Limb (tissue), 2 donors: ENCODE measurements at regions not wholly inside any gene's neighbourhood (a gene's known extent, or its start where the extent isn't known, plus 50 kb on each side); places are given as distances from the start of the nearest gene placed in this dataset.

Experiments used
- DNase-seq, 2 donors: peaks; one replicate each; pipeline ENCODE4 v3.0.0-alpha.2; 2016; ENCODE audit errors: extremely low spot score in 2 of 2

DNA sequence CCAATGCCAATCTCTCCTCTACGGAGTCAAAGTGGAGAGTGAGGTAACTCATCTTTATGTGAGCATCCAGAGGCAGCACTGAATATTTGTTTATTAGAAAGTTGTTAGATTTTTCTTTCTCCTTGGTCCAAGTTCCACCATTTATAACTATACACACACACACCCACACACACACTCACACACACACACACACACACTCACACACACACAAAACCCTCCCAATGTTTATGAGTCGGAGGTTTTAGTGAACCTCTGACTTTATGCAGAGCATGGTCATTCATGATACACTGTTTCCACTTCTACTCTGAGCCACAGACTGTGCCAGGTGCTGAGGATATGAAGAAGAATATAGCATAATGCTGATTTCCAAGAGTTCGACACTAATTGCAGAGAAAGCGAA, 132.9 kb upstream of the CCDC68 start:
- no peak for DNase-seq

DNA sequence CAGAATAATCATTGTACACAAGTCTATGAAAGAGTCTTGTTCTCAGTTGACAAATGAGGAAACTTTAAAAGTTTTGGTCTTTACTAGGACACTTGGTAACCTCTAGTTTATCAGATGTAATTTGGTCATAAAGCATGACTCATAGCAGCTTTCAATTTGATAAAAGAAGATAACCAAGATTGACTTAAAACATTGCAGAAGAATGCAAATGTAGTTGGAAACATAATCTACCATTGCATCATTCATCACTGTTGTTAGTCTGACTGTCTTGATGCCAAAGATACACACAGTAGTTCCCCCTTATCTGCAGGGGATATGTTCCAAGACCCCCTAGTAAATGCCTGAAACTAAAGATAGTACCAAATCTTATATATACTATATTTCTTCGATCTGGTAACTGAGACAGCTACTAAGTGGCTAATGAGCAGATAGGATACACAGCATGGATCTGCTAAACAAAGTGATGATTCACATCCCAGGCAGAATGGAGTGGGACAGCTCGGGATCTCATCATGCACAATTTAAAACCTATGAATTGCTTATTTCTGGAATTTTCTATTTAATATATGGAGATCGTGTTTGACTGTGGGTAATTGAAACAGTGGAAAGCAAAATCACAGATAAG, 131.4 kb upstream of the CCDC68 start:
- DNase-seq, result no peak

- DNase-seq, result no peak
These were observed 130.3 kb upstream of the CCDC68 start for GRCh38 chr18:55089610-55090009.

GRCh38 chr18:55088561-55088960, 129.3 kb upstream of the CCDC68 start:
- no peak for DNase-seq

GRCh38 chr18:55088000-55088401, 128.7 kb upstream of the CCDC68 start:
- DNase-seq, result no peak

DNA sequence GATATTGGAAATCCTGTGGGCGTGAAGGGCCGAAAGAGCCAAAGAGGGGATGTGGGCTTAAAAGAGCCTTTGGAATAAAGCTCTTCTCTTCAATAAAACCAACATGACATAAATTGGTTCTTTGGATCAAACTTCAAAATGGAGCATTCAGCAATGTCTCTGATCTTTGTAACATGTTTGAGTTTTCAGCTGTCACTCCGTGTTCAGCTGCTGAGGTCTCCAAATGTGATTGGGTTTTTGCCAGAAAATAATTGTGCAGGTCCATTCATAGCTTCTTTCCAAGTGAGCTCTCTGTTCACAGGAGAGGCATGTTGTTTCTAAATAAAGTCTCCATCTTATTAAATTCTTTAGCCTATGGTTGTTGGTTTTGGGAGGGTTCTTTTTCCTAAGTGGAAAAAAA, 127.6 kb upstream of the CCDC68 start:
- no peak for DNase-seq

DNA sequence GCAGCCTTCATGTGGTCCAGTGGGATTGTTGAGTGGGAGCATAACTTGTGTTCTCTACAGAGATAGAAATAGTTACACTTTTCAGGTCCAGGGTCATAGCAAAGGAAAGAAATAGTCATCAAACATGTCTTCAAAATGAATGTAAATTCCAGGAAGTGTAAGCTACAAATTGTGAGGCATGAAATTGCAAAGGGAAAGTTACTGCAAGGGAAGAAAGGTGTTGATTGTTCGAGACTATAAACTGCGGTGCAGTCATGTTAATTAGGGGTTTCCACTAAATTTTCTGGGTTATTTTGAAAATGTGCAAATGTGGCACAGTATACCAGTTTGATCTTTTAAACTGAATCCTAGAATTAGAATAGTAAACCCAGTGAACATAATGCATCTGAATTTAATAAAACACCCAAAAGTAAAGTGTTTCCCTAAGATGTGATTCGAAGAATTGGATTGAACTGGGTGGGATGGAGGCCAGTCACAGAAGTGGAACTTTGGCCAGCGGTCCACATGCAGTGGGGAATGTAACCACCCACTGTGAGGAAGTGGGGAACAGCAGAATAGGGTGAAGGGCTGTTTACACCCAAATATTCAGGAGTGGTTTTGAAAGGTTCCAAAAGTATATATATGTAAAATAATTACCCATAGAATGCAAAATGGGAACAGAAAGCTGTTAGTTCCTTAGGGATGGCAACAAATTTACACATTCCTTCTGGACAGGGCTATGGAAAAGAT, 126.5 kb upstream of the CCDC68 start:
- DNase-seq, result no peak

DNA sequence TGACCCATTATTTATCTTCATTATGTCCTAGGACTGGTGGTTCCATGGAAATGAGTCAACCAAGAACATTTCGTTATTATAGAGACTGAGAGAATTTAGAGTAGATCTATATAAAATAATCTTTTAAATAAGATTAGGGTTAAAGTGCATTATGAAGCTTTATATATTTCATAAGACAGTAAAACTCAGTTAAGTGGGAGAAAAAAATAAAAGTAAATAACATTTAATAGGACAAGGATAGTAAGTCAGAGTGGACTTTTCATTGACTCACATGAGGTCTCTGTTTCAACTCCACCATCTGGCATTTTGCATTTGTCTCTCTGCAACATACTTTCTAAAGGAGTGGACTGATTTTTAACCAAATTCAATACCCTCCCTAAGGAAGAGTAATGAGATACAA, 125.3 kb upstream of the CCDC68 start:
- no peak for DNase-seq

DNA sequence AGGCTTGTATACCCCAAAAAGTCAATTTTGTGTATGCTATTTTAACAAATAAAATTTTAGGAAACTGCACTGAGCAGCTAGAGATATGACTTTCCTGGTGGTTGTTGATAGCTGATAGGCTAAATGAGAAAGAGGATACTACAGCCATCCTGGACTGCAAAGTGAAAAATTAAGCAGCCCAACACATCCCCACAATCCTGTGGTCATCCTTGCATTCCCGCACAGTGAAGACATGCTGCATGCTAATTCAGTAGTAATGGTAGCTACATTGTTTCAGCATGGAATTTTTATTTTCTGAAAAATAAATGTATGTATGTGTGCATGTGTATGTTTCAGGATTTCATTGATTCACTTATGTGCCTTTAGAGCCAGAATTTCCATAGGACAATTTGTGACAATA, 124.2 kb upstream of the CCDC68 start:
- DNase-seq, result no peak

GRCh38 chr18:55079481-55080355, 120.5 kb upstream of the CCDC68 start:
- DNase-seq, result no peak

DNA sequence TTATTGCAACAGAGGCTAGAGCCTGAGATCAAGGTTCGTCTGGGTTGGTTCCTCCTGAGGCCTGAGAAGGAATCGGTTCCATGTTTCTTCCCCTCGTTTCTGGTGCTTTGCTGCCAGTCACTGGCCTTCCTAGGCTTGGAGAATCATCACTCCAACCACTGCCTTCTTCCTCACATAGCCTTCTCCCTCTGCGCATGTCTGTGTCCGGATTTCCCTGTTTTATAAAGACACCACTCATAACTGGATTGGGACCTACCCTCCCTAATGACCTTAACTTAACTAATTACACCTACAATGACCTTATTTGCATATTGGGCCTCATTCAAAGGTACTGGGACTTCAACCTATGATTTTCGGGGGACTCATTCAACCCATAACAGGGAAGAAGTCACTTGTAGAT, 119.8 kb upstream of the CCDC68 start:
- no peak for DNase-seq

DNA sequence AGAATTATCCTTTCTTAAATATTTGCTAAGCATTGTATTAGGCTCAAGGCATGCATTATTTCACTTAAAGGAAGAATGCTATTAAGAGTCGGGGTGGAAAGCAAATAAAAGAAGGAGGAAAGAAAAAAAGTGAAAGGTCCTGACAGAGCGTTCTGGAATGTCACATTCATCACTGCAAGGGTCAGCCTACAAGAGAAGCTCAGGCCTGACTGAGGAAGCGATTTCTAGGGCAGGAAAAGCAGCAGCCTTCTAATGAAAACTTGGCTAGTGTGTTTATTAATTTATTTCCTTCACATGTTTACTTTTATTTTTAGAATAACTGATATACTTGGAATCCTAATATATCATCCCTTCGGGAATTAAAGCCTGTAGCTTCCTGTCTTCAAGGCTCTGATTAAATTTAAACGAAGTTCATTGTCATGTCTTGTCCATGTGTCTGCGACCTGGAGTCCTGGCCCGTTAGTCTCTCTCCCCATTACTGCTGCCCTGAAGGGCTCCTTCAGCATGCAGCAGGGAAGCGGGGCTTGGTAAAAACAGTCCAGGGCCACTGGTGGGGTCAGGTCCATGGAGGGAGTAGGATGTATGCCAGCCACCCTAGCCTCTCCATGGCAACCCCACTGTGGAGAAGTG, 119.2 kb upstream of the CCDC68 start:
- no peak for DNase-seq

DNA sequence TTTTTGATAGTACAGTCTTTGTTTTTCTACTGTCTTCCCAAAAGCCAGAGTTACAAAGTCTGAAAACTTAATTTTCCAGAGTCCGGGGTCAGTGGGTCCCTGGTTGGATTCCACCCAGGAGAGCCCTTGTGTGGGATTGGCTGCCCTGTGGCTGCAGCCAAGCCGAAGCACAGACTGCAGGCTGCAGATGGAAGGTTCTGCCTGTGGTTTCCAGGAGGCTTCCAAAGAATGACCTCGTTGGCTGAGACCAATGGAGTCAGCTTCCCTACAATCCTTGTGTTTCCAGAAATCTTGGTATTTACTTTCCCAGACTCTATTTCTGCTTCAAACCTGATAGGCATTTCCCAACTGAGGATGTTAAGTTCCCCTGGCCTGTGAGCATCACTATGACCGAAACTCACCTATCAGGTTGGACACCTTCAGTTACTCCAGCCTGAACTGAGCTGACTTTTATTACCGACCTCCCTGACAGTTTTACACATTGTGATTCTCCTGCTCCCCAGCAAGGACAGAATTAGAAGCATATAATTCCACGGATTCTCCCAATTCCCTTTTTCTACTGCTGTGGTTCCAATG, 117.5 kb upstream of the CCDC68 start:
- DNase-seq, result no peak

DNA sequence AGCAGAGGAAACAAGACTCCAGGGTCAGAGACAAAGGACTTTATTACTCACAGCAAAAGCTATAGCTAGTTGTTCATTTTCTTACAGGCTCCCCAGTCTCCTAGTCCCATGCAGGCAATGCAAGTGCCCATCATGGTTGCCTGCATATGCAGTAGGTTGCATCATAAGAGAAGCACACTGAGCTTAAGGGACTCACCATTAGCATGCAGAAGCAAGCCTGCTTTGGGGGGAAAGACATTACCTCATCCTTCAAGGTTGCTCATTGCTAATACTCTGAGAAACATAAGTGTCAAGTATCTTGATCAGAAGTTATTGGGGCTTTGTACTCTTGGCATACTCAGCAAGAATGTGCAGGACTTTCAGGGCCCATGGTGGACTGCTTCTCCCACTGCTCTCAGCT, 114.6 kb upstream of the CCDC68 start:
- no peak for DNase-seq

DNA sequence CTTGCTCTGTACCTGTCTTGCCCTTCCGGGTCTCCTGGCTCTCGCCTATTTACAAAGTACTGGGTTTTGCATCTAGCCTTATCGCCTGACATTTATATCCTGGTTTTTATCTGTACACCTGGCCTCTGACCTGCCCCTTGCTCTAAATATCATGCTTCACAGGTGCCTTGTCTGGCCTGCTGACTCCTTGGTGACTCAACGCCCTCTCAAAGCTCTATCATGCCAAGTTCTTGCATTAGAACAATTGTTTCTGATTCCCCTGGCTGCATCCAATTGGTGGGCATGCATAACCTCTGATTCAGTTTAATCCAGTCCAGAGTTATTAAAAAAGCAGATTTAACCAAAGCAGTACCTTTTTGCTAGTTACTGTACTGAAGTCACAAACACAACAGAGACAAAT, 113.9 kb upstream of the CCDC68 start:
- DNase-seq, result no peak

GRCh38 chr18:55072698-55073097, 113.4 kb upstream of the CCDC68 start:
- DNase-seq, result no peak

GRCh38 chr18:55072181-55072580, 112.9 kb upstream of the CCDC68 start:
- no peak for DNase-seq

DNA sequence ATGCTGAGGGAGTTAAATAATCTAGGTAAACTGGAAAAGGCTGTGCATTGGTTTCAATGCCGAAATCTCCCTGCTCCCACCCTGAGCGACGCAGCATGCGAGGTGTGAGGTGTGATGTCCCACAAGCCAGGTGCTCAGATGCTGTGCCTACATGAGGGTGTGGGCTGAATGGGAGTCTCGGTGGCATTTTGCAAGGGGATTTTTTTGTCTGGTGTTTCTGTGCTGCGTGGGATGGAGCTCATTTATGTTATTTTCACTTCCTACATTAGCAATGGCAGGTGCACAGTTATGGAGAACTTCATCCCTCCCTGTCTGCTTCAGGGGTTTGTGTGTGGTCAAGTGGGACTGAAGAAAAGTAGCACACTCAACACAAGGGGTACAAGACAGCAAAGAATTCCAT, 110.2 kb upstream of the CCDC68 start:
- no peak for DNase-seq

DNA sequence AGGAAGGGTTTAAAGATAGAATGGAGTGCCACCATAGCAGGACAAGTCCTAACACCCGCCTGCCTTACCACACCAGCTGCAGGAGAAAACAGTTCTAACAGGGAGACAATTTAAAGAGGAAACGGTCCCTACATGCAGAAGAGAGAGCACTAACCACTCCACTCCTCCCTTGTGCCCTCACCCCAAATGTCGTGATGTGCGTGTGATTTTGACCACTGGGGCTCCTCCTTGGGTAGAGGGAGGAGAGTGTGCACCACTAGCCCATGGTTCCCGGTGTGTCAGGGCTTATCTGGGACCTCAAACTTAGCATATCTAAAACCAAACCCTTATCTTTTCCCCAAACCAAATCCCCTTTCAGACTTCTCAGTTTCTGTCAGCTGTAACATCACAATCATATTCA, 105.5 kb upstream of the CCDC68 start:
- DNase-seq, result no peak

DNA sequence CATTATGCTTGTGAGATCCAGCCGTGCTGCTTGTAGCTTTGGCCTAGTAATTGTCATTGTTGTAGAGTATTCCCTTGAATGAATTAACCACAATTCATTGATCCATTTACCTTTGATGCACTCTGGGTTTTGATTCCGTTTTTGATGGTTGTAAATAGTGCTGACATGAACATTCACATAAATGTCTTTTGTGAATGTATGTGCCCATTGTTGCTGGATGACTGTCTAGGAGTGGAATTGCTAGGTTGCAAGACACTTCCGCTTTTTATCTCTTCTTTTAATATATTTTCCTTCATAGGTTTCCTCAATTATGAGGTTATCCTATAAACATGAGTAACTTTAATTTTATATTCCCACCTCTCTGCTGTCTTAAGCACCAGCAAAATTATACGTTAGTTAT, 104.8 kb upstream of the CCDC68 start:
- no peak for DNase-seq
